Kidney (tissue), 13 donors: ENCODE measurements at regions not wholly inside any gene's neighbourhood (a gene's known extent, or its start where the extent isn't known, plus 50 kb on each side); places are given as distances from the start of the nearest gene placed in this dataset.

Experiments
- DNase-seq, 5 donors: peaks; one replicate each; pipeline ENCODE4 v3.0.0-alpha.2; 2013 to 2020
- FAIRE-seq: peaks from 2 replicates; lab custom pipeline; 2012; peaks lifted over from hg19 to GRCh38; lab: Jason Lieb, UNC
- H3K27ac ChIP-seq, 2 donors: one replicate each; pipeline ENCODE4 v1.7.0; 2013; ENCODE audit warnings: low read depth in 2 of 2, low read length in 2 of 2, inconsistent platforms in 1 of 2
- H3K27me3 ChIP-seq: one replicate; pipeline ENCODE4 v1.7.1; 2013; ENCODE audit warnings: low read length, inconsistent platforms; ENCODE audit not compliant: control insufficient read depth, insufficient read depth
- H3K36me3 ChIP-seq, 3 donors: one replicate each; pipeline versions ENCODE4 v1.7.0 to v1.7.1; 2013; ENCODE audit warnings: low read length in 3 of 3, control low read depth in 1 of 3, inconsistent platforms in 1 of 3; ENCODE audit not compliant: insufficient read depth in 3 of 3, control insufficient read depth in 2 of 3
- H3K4me1 ChIP-seq, 3 donors: one replicate each; pipeline versions ENCODE4 v1.7.0 to v1.7.1; 2013; ENCODE audit warnings: low read length in 3 of 3, inconsistent platforms in 1 of 3, low read depth in 1 of 3; ENCODE audit not compliant: control insufficient read depth in 2 of 3, insufficient read depth in 2 of 3
- H3K4me3 ChIP-seq, 3 donors: one replicate each; pipeline versions ENCODE4 v1.7.0 to v1.8.1; 2013; ENCODE audit warnings: low read length in 3 of 3, control low read depth in 1 of 3, inconsistent platforms in 1 of 3
- H3K9ac ChIP-seq, 3 donors: one replicate each; pipeline versions ENCODE4 v1.7.0 to v1.7.1; 2013; ENCODE audit warnings: low read length in 3 of 3, control low read depth in 1 of 3, inconsistent platforms in 1 of 3
- H3K9me3 ChIP-seq, 3 donors: one replicate each; pipeline versions ENCODE4 v1.7.0 to v1.7.1; 2013; ENCODE audit warnings: low read length in 3 of 3, control low read depth in 1 of 3, inconsistent platforms in 1 of 3; ENCODE audit not compliant: control insufficient read depth in 2 of 3, insufficient read depth in 1 of 3
- intact Hi-C: fragments of 100-400 bp; cut with DNase I; formaldehyde crosslinking; loops from one replicate; pipeline ENCODE4 v1.11.1; 2022
- TF ChIP-seq, protein P1 (sequence below): IDR thresholded peaks from 3 replicates; pipeline ENCODE4 v1.5.1; 2012; ENCODE audit warnings: mild to moderate bottlenecking, moderate library complexity, borderline replicate concordance; ENCODE audit not compliant: insufficient read depth; ENCODE audit errors: extremely low read depth
- donor health status: control.
- donor health status: control.
- donor health status: control.
- donor health status: control.
- donor health status: control.
- donor health status: DM: yes; HTN: yes; CAD: no.
- donor health status: Normal renal cell carcinoma (clear cell type).

DNA sequence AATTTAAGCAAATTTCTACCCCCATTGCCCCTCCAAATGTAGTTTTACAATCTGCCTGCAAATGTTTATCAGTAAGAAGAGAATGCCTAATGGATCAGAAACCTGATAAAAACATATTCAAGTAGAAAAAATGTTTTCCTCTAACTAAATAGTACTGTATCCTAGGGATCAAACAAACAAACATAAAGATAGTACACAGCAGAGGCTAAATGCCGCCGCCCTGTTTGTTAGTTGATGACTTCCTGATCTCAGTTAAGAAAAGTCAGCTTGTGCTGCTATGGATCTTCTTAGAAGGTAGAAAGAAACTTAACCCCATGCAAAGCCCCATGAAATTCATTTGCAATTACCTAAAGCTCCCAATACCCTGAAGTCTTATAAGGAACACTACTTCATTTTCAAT, 387.3 kb upstream of the THBS1 start:
- TF ChIP-seq, protein P1, sequence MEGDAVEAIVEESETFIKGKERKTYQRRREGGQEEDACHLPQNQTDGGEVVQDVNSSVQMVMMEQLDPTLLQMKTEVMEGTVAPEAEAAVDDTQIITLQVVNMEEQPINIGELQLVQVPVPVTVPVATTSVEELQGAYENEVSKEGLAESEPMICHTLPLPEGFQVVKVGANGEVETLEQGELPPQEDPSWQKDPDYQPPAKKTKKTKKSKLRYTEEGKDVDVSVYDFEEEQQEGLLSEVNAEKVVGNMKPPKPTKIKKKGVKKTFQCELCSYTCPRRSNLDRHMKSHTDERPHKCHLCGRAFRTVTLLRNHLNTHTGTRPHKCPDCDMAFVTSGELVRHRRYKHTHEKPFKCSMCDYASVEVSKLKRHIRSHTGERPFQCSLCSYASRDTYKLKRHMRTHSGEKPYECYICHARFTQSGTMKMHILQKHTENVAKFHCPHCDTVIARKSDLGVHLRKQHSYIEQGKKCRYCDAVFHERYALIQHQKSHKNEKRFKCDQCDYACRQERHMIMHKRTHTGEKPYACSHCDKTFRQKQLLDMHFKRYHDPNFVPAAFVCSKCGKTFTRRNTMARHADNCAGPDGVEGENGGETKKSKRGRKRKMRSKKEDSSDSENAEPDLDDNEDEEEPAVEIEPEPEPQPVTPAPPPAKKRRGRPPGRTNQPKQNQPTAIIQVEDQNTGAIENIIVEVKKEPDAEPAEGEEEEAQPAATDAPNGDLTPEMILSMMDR: no peak
- H3K27me3 ChIP-seq: no peaks in the 10 kb centered on the region
- H3K36me3 ChIP-seq: no peaks in the 10 kb centered on the region
- H3K27ac ChIP-seq: no peak overlapping the region
- H3K9me3 ChIP-seq: no peaks in the 10 kb centered on the region
- peaks cover 0 to 7% (median 0%) of the 10 kb centered on the region in 3 donors for H3K4me1 ChIP-seq
- no peak overlapping the region for H3K4me3 ChIP-seq
- intact Hi-C loops: no loop called here
- DNase-seq (no peak), FAIRE-seq (no peak)
- no peak overlapping the region for H3K9ac ChIP-seq

DNA sequence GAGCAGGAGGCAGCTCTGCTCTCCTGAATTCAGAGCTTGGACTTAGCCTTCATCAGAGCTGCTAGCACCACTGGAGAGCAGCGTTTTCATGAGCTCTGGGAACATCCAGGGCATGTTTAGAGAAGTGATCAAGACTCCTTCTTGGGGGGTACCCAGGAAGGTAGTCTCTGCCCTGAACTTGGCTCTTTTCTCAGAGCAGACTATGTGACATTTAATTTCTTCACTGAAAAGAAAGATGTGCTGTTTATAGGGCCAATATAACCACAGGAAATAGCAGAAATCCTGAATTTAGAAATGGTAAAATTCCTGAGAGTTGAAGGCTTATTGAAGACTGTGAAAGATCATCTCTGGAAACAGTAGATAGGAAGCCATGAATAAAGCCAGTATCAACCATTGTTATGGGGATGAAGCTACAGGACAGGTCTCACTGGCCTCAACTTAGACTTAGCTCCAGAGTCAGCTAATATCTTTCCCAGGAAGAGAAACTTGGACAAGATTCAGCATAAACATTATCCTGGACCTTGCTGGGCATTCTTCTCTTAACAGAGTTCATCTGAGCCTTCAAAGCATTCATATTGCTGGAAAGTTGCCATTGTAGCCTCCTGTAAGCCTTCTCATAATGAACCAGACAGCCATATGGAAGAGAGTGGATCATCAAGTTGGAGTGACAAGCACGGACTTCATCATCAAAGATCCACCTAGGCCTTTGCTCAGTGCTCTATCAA, 386.6 kb upstream of the THBS1 start:
- intact Hi-C loops: no loop called here
- no peaks in the 10 kb centered on the region for H3K9me3 ChIP-seq
- no peak overlapping the region for H3K9ac ChIP-seq
- H3K27me3 ChIP-seq: no peaks in the 10 kb centered on the region
- TF ChIP-seq, protein P1: no peak
- no peak overlapping the region for H3K4me3 ChIP-seq
- H3K4me1 ChIP-seq: peaks cover 0 to 7% (median 0%) of the 10 kb centered on the region in 3 donors
- no peak for DNase-seq
- no peak for FAIRE-seq
- H3K27ac ChIP-seq: no peak overlapping the region
- no peaks in the 10 kb centered on the region for H3K36me3 ChIP-seq

DNA sequence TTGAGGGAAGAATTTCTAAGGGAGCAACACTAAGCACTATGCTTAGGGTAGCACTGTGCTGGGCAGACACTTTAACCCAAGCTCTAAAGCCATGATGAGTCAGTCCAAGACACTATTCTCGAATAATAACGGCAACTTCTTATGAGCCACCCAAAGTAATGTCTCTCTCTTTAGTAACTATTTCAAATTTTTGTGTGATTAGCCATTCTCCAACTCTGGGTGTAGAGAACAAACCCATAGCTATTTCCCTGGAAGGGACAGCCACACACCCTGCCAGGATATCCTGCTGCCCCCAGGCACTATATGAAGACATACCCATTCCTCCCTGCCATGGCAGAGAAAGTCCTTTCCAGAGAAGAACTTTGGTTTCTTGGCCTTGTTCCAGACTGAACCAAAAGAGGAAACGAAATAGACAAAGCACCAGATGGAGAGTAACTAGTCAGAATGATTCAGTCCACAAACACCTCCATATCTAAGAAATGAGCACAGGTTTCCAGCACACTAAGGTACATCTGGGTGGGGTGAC, 384.9 kb upstream of the THBS1 start:
- no peak overlapping the region for H3K4me3 ChIP-seq
- TF ChIP-seq, protein P1: no peak
- no peak for FAIRE-seq
- no peak for DNase-seq
- H3K27me3 ChIP-seq: no peaks in the 10 kb centered on the region
- no peak overlapping the region for H3K9ac ChIP-seq
- no peaks in the 10 kb centered on the region for H3K9me3 ChIP-seq
- intact Hi-C loops: no loop called here
- H3K4me1 ChIP-seq: peaks cover 0 to 7% (median 0%) of the 10 kb centered on the region in 3 donors
- no peaks in the 10 kb centered on the region for H3K36me3 ChIP-seq
- no peak overlapping the region for H3K27ac ChIP-seq
